HG03139 (cell line): ENCODE measurements at regions not wholly inside any gene's neighbourhood (a gene's known extent, or its start where the extent isn't known, plus 50 kb on each side); places are given as distances from the start of the nearest gene placed in this dataset.

Experiments
- ATAC-seq: cut with Tn5 transposase; IDR thresholded peaks from one replicate; pipeline ENCODE4 v1.9.1; 2021; ENCODE audit not compliant: unreplicated experiment

- ATAC-seq = no peak
These were observed 65.8 kb upstream of the FRMD4A start for GRCh38 chr10:14396411-14397048.

GRCh38 chr10:14394179-14394578, 63.5 kb upstream of the FRMD4A start:
- no peak for ATAC-seq

GRCh38 chr10:14391342-14391741, 60.6 kb upstream of the FRMD4A start:
- no peak for ATAC-seq

- peak; percentile 77 for ATAC-seq
These were observed 59.4 kb upstream of the FRMD4A start for GRCh38 chr10:14389981-14390590.

- ATAC-seq = no peak
These were observed 55.2 kb upstream of the FRMD4A start for GRCh38 chr10:14385596-14386593.

- ATAC-seq = no peak
These were observed 54.2 kb upstream of the FRMD4A start for GRCh38 chr10:14384915-14385314.

GRCh38 chr10:14384116-14384730, 53.5 kb upstream of the FRMD4A start:
- no peak for ATAC-seq

GRCh38 chr10:14383266-14383665, 52.5 kb upstream of the FRMD4A start:
- no peak for ATAC-seq

- no peak for ATAC-seq
These were observed 51.8 kb upstream of the FRMD4A start for GRCh38 chr10:14382531-14382930.

GRCh38 chr10:14382022-14382421, 51.3 kb upstream of the FRMD4A start:
- ATAC-seq = peak; percentile 47

GRCh38 chr10:14381475-14381874, 50.8 kb upstream of the FRMD4A start:
- ATAC-seq = no peak

- ATAC-seq = no peak
These were observed 50.0 kb upstream of the FRMD4A start for GRCh38 chr10:14380746-14381145.
